ENCODE measurements at regions not wholly inside any gene's neighbourhood (a gene's known extent, or its start where the extent isn't known, plus 50 kb on each side); places are given as distances from the start of the nearest gene placed in this dataset.

DNA sequence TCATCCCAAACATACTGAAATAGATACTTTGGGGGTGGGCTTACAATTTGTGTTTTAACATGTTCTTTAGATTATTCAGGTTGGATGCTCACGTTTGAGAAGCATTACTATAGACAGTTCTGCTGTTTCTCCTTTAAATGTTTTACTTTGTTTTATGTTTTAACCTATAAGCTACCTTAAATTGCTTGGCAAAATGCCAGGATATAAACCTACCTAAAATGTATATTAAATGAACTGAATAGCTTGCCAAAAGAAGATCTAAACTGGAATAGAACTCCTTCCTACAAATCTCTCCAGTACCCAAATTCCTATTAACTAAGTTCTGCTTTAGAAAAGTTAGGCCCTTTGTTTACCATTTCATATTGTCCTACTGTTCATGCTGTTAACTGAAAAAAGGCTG is 124.4 kb downstream of the TBX22 start:
- peaks cover 0 to 4% (median 0%) of the 10 kb centered on the region in 4 experiments; a peak in 2 of 7 replicates for H3K4me1 ChIP-seq (replicated peaks in 1 of 4; ENCODE audit: control insufficient read depth in 3 of 4, insufficient read depth in 4 of 4, low read length in 3 of 4)
- no peak overlapping the region for H2BK15ac ChIP-seq (ENCODE audit: low read length)
- no peak overlapping the region for H3K4ac ChIP-seq (replicated peaks; ENCODE audit: insufficient read length, low read depth, low read length)
- H4K8ac ChIP-seq (ENCODE audit: extremely low read depth, insufficient read depth, low read length), result no peak overlapping the region
- H4K5ac ChIP-seq (ENCODE audit: insufficient read length, low read depth, low read length), result no peak overlapping the region
- no peak overlapping the region for H3K27ac ChIP-seq (ENCODE audit: low read depth, low read length)
- H3K4me3 ChIP-seq (ENCODE audit: extremely low read depth in 1 of 4, insufficient read depth in 2 of 4, low read depth in 3 of 4, low read length in 4 of 4), result no peak overlapping the region
- ChIA-PET CTCF (ENCODE audit: partially characterized antibody) (no interaction called here), POLR2A (ENCODE audit: partially characterized antibody) (no interaction called here)
- no peak overlapping the region for H2AK5ac ChIP-seq (ENCODE audit: low read depth, low read length)
- no peaks in the 10 kb centered on the region for H4K20me1 ChIP-seq (replicated peaks in 1 of 2; ENCODE audit: control insufficient read depth in 1 of 2, insufficient read depth in 2 of 2, low read length in 2 of 2)
- no peak overlapping the region for H4K91ac ChIP-seq (replicated peaks; ENCODE audit: insufficient read length, low read length)
- H2BK20ac ChIP-seq (ENCODE audit: low read length), result no peak overlapping the region
- H3K23me2 ChIP-seq (ENCODE audit: low read depth, low read length), result no peaks in the 10 kb centered on the region
- no peak overlapping the region for H2AFZ ChIP-seq (ENCODE audit: low read length)
- H3K23ac ChIP-seq (ENCODE audit: insufficient read length), result no peak overlapping the region
- no peak overlapping the region for H3K56ac ChIP-seq (replicated peaks; ENCODE audit: insufficient read length, low read depth, low read length)
- no peaks in the 10 kb centered on the region for H3K27me3 ChIP-seq (replicated peaks in 1 of 4; ENCODE audit: control insufficient read depth in 3 of 4, extremely low read depth in 1 of 4, insufficient read depth in 3 of 4, low read length in 3 of 4)
- TF ChIP-seq CTBP2 (IDR thresholded peaks at IDR 0.05; ENCODE audit: borderline replicate concordance, insufficient read depth, insufficient read length, low read length) (no peak), JUND (IDR thresholded peaks at IDR 0.05; ENCODE audit: low read length) (no peak), BACH1 (IDR thresholded peaks at IDR 0.05; ENCODE audit: low read length) (no peak), EZH2 (IDR thresholded peaks at IDR 0.05; ENCODE audit: low read depth, low read length, severe bottlenecking) (no peak), SRF (IDR thresholded peaks at IDR 0.05; ENCODE audit: low read depth, low read length) (no peak), CREB1 (IDR thresholded peaks at IDR 0.05) (no peak), ZNF274 (IDR thresholded peaks at IDR 0.05; ENCODE audit: borderline replicate concordance, extremely low read depth, low read length) (no peak), EGR1 (IDR thresholded peaks at IDR 0.05; ENCODE audit: borderline replicate concordance, low read depth, low read length) (no peak), SIN3A (conservative IDR thresholded peaks at IDR 0.05 in 1 of 2, IDR thresholded peaks at IDR 0.05 in 1 of 2; ENCODE audit: low read depth in 1 of 2, low read length in 2 of 2) (no peak), ASH2L (IDR thresholded peaks at IDR 0.05; ENCODE audit: low read length) (no peak), POLR2AphosphoS5 (IDR thresholded peaks at IDR 0.05; ENCODE audit: low read depth, low read length) (no peak)
- TF ChIP-seq, protein P1, sequence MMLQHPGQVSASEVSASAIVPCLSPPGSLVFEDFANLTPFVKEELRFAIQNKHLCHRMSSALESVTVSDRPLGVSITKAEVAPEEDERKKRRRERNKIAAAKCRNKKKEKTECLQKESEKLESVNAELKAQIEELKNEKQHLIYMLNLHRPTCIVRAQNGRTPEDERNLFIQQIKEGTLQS (IDR thresholded peaks at IDR 0.05; ENCODE audit: insufficient read depth, low read depth, low read length), result no peak
- no peak overlapping the region for H2BK120ac ChIP-seq (replicated peaks; ENCODE audit: low read depth, low read length)
- H3K79me1 ChIP-seq (ENCODE audit: low read depth, low read length), result no peaks in the 10 kb centered on the region
- WGBS, 2 experiments (ENCODE audit: extremely low coverage in 1 of 2, insufficient coverage in 1 of 2, insufficient read length in 1 of 2, insufficient replicate concordance in 2 of 2, low coverage in 1 of 2, low lambda C conversion rate in 2 of 2, missing lambda C conversion rate in 1 of 2), result 100% methylated on average over 1 of the region's 1 CpG; no CpG with 5 or more reads in 1 of the 2 experiments
- H3K36me3 ChIP-seq (ENCODE audit: control insufficient read depth in 2 of 4, insufficient read depth in 4 of 4, low read length in 3 of 4), result no peaks in the 10 kb centered on the region
- FAIRE-seq, result no peak
- H2BK5ac ChIP-seq (ENCODE audit: low read depth, low read length), result no peak overlapping the region
- no peak for DNase-seq (ENCODE audit: low read depth in 1 of 2, low spot score in 2 of 2)
- H3K79me2 ChIP-seq (ENCODE audit: control insufficient read depth in 1 of 2, insufficient read depth in 2 of 2, low read length in 2 of 2), result no peaks in the 10 kb centered on the region
- H3K4me2 ChIP-seq (ENCODE audit: insufficient read depth in 1 of 2, low read depth in 2 of 2, low read length in 2 of 2), result no peak overlapping the region
- H3K18ac ChIP-seq (ENCODE audit: extremely low read depth, low read length), result no peak overlapping the region
- no peak overlapping the region for H3K14ac ChIP-seq (ENCODE audit: insufficient read length)
- no peaks in the 10 kb centered on the region for H3K9me3 ChIP-seq (ENCODE audit: insufficient read depth in 2 of 2, low read depth in 1 of 2, low read length in 1 of 2)
- no peak overlapping the region for H3K9ac ChIP-seq (replicated peaks in 1 of 4; ENCODE audit: extremely low read depth in 1 of 4, low read depth in 3 of 4, low read length in 3 of 4)
- no peak overlapping the region for H2BK12ac ChIP-seq (ENCODE audit: low read depth, low read length)
